SU-DHL-6 (cell line): ENCODE measurements at regions not wholly inside any gene's neighbourhood (a gene's known extent, or its start where the extent isn't known, plus 50 kb on each side); places are given as distances from the start of the nearest gene placed in this dataset.

ENCODE experiments used
- H2AFZ ChIP-seq: fragments of 200-600 bp; sonication (generic); 2 replicates; pipeline ENCODE4 v1.6.1; 2014; ENCODE audit warnings: low read depth, mild to moderate bottlenecking, moderate library complexity, mixed read lengths, antibody characterized with exemption, low read length; ENCODE audit not compliant: severe bottlenecking
- H3F3A ChIP-seq: fragments of 200-600 bp; shearing (Covaris generic); 2 replicates; pipeline ENCODE4 v1.6.0; 2016; ENCODE audit warnings: antibody characterized with exemption, mild to moderate bottlenecking; ENCODE audit not compliant: insufficient read depth
- H3K27ac ChIP-seq: fragments of 200-600 bp; sonication (generic); 2 replicates; pipeline ENCODE4 v1.5.1; 2016; ENCODE audit warnings: low read depth, mild to moderate bottlenecking, low read length, moderate library complexity, mixed read lengths
- H3K27me3 ChIP-seq: fragments of 200-600 bp; sonication (generic), shearing (Covaris generic); 2 replicates; pipeline ENCODE4 v1.6.0; 2014; ENCODE audit warnings: mild to moderate bottlenecking, low read length
- H3K36me3 ChIP-seq: fragments of 200-600 bp; sonication (generic); 2 replicates; pipeline ENCODE4 v1.6.1; 2014; ENCODE audit warnings: mild to moderate bottlenecking, low read length, mixed read lengths
- H3K4me2 ChIP-seq: fragments of 300-600, 200-600 bp; shearing (Covaris generic), sonication (generic); 2 replicates; pipeline ENCODE4 v1.6.0; 2014; ENCODE audit warnings: low read length, low read depth, mild to moderate bottlenecking; ENCODE audit not compliant: poor library complexity, severe bottlenecking
- H3K4me3 ChIP-seq: fragments of 200-600 bp; sonication (generic); 2 replicates; pipeline ENCODE4 v1.5.1; 2014; ENCODE audit warnings: antibody characterized with exemption, low read length, mild to moderate bottlenecking, mixed read lengths; ENCODE audit not compliant: insufficient read depth, poor library complexity, severe bottlenecking
- H3K79me2 ChIP-seq: fragments of 200-600 bp; sonication (generic); 2 replicates; pipeline ENCODE4 v1.6.1; 2014; ENCODE audit warnings: mild to moderate bottlenecking, low read length, moderate library complexity; ENCODE audit not compliant: insufficient read depth
- H3K9ac ChIP-seq: fragments of 200-600 bp; sonication (generic); 2 replicates; pipeline ENCODE4 v1.7.0; 2014; ENCODE audit warnings: mild to moderate bottlenecking, low read length
- H3K9me2 ChIP-seq: fragments of 200-600 bp; sonication (generic); replicated peaks from 2 replicates; pipeline ENCODE4 v1.6.1; 2014; ENCODE audit warnings: low read length; ENCODE audit not compliant: insufficient read depth
- H3K9me3 ChIP-seq: fragments of 200-600 bp; sonication (generic); 2 replicates; pipeline ENCODE4 v1.6.1; 2014; ENCODE audit warnings: low read length, mixed read lengths; ENCODE audit not compliant: insufficient read depth
- H4K20me1 ChIP-seq: fragments of 200-600 bp; sonication (generic); 2 replicates; pipeline ENCODE4 v1.6.1; 2014; ENCODE audit warnings: low read depth, mild to moderate bottlenecking, antibody characterized with exemption, low read length, moderate library complexity, mixed read lengths
- EZH2phosphoT487 ChIP-seq: fragments of 200-600 bp; sonication (generic), shearing (Covaris generic); conservative IDR thresholded peaks from 2 replicates; pipeline ENCODE4 v1.6.1; 2018; ENCODE audit warnings: mild to moderate bottlenecking, antibody characterized with exemption, low read length, moderate library complexity, mixed read lengths
- TF ChIP-seq, protein P1 (sequence below): fragments of 200-600 bp; sonication (generic); IDR thresholded peaks from one replicate; pipeline ENCODE4 v1.5.1; 2017; ENCODE audit warnings: antibody characterized with exemption, mild to moderate bottlenecking, low read length, moderate library complexity; ENCODE audit not compliant: insufficient read depth, poor library complexity, severe bottlenecking

DNA sequence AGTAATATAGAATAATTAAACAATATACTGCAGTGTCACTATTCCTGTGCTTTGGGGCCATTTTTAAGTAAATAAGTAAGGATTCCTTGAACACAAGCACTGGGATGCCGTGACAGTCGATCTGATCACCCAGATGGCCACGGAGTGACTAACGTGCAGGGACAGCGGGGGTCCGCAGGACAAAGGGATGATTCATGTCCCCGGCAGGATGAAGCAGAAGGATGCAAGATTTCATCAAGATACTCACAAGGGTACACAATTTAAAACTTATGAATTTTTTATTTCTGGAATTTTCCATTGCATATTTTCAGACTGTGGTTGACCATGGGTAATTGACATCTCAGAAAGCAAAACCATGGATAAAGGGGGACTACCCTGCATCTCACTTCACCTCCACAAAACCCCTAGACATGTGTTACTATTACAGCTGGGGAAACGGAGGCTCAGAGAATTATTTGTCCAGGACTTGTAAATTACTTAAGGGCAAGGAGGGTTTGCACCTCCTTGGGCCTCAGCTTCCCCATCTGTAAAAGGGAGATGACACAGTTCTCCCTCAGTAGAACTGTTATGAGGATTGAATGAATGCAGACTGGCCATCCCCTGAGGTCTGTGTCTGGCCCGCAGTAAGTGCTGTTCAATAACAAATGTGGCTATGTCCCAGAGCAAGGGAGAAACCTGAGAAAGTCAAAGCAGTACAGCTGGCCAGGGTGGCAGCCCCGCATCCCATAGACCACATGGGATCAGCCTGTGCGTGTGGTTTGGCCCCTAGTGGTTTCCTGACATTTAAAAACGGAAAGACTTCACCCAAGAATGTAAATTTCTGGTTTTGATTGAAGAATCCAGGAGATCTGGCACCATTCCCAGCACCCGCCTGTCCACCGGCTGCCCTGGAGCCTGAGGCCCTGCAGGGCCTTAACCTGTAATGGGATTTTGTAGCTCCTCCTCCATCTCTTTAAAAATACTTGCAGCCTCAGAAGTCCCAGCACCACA lies 235.5 kb downstream of the BMP7 start:
- no peaks in the 10 kb centered on the region for H3F3A ChIP-seq
- no peaks in the 10 kb centered on the region for H3K9me3 ChIP-seq
- H3K27me3 ChIP-seq = 0 out of 2 replicates have a peak, but pooled peaks cover 3% of the 10 kb centered on the region
- H3K9ac ChIP-seq = no peak overlapping the region
- H3K27ac ChIP-seq = no peak overlapping the region
- no peaks in the 10 kb centered on the region for H4K20me1 ChIP-seq
- no peaks in the 10 kb centered on the region for H3K36me3 ChIP-seq
- no peak overlapping the region for H3K4me3 ChIP-seq
- no peak overlapping the region for H2AFZ ChIP-seq
- no peaks in the 10 kb centered on the region for H3K9me2 ChIP-seq
- no peak for TF ChIP-seq EZH2phosphoT487
- TF ChIP-seq, protein P1, sequence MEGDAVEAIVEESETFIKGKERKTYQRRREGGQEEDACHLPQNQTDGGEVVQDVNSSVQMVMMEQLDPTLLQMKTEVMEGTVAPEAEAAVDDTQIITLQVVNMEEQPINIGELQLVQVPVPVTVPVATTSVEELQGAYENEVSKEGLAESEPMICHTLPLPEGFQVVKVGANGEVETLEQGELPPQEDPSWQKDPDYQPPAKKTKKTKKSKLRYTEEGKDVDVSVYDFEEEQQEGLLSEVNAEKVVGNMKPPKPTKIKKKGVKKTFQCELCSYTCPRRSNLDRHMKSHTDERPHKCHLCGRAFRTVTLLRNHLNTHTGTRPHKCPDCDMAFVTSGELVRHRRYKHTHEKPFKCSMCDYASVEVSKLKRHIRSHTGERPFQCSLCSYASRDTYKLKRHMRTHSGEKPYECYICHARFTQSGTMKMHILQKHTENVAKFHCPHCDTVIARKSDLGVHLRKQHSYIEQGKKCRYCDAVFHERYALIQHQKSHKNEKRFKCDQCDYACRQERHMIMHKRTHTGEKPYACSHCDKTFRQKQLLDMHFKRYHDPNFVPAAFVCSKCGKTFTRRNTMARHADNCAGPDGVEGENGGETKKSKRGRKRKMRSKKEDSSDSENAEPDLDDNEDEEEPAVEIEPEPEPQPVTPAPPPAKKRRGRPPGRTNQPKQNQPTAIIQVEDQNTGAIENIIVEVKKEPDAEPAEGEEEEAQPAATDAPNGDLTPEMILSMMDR = no peak
- H3K79me2 ChIP-seq = no peaks in the 10 kb centered on the region
- H3K4me2 ChIP-seq = no peak overlapping the region

DNA sequence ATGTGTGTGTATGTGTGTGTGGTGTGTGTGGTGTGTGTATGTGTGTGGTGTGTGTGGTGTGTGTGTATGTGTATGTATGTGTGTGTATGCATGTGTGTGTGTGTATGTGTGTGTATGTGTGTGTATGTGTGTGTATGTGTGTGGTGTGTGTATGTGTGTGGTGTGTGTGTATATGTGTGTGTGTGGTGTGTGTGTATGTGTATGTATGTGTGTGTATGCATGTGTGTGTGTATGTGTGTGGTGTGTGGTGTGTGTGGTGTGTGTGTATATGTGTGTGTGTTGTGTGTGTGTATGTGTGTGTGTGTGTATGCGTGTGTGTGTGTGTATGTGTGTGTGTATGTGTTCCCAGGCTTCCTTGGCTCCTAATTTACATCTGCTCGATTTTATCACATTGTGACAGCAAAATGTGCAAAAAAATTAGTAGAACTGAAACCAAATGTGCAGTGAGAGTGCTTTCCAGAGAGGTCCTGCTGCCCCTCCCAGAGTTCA lies 234.5 kb downstream of the BMP7 start:
- Histone ChIP-seq H3K9ac (no peak overlapping the region), H3K27me3 (0 out of 2 replicates have a peak, but pooled peaks cover 3% of the 10 kb centered on the region), H2AFZ (no peak overlapping the region), H3K9me2 (no peaks in the 10 kb centered on the region), H3K9me3 (no peaks in the 10 kb centered on the region), H3K4me2 (no peak overlapping the region), H3F3A (no peaks in the 10 kb centered on the region), H3K27ac (no peak overlapping the region), H3K4me3 (no peak overlapping the region), H3K79me2 (no peaks in the 10 kb centered on the region), H4K20me1 (no peaks in the 10 kb centered on the region), H3K36me3 (no peaks in the 10 kb centered on the region)
- TF ChIP-seq, protein P1 = no peak
- TF ChIP-seq EZH2phosphoT487 = no peak

DNA sequence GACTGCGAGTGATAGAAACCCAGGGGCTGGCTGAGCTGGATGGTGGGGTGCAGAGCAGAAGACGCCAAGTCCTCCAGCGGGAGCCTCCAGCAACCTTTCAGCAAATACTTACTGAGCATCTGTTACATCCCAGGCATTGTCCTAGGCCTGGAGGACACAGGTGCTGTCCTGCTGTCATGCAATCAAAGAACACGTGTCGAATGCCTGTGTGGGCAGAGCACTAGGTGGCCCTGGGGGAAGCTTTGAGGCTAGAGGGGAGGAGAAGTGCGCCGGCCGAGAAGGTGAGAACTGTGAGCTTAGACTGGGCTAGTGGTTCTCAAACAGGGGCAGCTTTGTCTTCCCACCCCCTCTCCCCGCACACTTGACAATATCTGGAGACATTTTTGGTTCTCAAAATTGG lies 233.6 kb downstream of the BMP7 start:
- no peak overlapping the region for H3K9ac ChIP-seq
- no peaks in the 10 kb centered on the region for H3K9me3 ChIP-seq
- no peaks in the 10 kb centered on the region for H3F3A ChIP-seq
- H3K4me2 ChIP-seq = no peak overlapping the region
- H3K27ac ChIP-seq = no peak overlapping the region
- no peak for TF ChIP-seq EZH2phosphoT487
- TF ChIP-seq, protein P1 = no peak
- H4K20me1 ChIP-seq = no peaks in the 10 kb centered on the region
- no peaks in the 10 kb centered on the region for H3K36me3 ChIP-seq
- no peaks in the 10 kb centered on the region for H3K9me2 ChIP-seq
- no peak overlapping the region for H3K4me3 ChIP-seq
- H3K79me2 ChIP-seq = no peaks in the 10 kb centered on the region
- 0 out of 2 replicates have a peak, but pooled peaks cover 3% of the 10 kb centered on the region for H3K27me3 ChIP-seq
- H2AFZ ChIP-seq = no peak overlapping the region
